ENCODE measurements at regions not wholly inside any gene's neighbourhood (a gene's known extent, or its start where the extent isn't known, plus 50 kb on each side); places are given as distances from the start of the nearest gene placed in this dataset.
"Not testable (repeated sequence)": the region's sequence is repeated elsewhere in the genome, so short reads cannot be mapped to it uniquely, and the experiment has no call there.

DNA sequence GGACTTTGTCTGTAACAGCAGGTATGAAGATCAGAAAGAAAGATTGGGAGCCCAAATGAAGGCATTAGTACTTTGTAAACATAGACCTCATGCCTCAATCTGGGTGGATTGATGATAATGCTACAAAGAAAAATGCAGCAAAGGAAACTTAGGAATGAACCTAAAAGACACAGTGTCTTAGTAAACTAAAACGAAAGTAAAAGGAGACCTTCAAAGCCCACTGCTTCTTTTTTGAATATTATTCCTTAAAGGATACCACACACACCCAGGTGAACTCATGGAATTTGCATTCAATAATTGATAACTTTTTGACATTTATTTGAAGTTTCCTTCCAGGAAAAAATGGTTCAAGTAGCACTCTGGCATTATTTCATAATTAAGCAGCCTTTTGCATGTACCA is 543.2 kb downstream of the TTLL7 start:
- not testable (repeated sequence) for DNase-seq

DNA sequence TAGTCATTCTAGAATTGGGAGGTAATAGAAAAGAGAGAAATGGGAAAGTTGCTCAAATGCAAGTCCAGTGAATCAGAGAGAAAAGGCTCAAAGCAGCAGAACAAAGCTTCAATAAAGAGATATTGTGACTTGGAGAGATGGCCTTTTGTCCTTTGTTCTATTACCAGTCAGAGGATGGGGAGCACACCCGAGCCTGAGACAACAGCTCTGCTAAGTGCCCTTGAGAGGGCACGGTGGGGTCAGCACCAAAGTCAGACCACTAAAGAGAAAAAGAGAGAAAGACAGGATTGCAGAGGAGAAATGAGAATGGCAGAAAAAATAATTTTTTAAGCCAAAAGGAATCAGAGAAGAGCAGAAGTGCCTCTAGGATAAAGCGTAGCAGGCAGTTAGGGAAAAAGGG is 553.1 kb downstream of the TTLL7 start:
- not testable (repeated sequence) for DNase-seq

DNA sequence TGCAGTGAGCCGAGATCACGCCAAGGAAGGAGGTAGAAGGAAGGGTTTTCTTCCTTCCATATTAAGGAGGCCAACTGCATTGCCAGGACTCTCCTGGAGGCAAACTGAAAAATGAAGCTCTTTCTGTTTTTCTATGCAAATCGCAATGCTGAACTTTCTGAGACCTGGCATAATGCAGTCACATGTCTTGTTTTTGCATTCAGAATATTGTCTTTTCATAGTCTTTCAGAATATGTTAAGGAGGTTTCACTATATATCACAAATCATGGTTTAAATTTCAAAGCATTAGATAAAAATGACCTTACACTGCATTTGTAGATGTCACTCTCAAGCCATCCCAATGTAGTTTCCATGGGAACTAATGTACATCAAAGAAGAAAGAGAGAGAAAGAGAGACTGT is 556.5 kb downstream of the TTLL7 start:
- DNase-seq, result not testable (repeated sequence)

DNA sequence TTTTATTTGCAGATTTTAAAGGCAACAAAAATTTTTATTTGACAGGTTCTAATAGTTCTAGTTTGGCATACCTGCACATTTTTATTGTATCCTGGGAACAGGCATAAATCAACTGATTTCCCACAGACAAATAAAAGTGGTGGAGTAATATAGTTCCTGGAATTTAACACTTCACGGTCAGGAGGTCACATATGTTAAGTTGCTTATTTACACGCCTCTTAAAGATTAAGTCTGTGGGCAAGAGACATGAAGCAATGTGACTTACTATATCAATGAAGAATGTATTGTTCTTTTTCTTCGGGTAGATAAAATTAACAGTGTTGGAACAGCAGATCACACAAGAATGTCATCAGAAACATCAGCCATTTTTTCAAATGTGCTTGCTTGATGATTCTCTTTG is 558.3 kb downstream of the TTLL7 start:
- DNase-seq, result not testable (repeated sequence)

DNA sequence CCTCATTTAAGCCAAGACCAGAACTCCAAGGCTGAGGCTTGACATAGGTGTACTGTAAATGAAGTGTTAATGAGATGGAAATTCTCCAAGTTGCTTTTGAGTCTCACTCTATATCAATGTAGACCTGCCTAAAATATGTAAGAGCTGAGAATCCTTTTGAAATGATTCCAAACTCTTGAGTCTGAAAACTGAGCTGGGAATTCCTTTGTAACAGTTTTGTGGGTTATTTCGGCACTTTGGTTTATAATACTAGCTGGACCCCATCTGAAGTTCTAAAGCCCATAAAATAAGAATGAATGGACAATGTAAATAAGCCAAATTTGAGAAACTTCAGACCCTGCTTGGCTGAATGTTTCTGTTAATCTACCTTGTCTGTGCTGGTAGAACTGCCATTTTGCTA is 558.9 kb downstream of the TTLL7 start:
- DNase-seq, result not testable (repeated sequence)

DNA sequence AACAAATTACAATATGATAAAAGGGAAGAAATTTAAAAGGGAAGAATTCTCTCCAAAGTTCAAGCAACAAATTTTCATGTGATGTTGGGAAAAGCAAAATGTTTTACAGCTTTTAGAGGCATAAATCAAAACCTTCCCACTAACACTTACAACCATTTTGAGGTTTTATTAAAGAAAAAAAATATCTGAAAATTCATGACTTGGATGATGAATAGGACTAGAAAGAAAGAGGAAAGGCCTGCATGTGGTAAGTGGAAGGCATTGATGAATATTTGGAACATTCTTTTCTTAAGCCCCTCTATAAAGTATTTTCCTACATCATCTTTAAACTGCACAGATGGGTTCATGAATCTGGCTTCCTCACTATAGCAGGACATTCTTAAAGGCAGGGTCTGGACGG is 560.6 kb downstream of the TTLL7 start:
- not testable (repeated sequence) for DNase-seq

DNA sequence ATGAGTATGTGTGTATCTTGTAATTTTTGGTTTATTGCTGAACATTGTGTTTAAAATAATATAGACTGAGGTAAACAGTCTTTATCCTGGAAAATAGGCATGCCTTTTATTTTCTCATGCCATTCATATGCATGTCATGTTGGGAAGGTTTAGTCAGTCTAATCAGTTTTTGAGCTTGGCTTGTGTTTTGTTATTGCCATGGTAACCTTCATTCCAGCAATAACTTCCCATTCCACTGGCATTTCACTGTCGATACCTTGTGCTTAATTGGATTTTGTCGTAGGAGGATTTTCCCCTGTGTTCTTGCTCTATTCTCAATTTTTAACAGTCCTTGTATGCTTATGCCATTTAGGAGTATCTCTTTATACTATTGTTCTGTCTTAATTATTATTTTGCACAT is 563.6 kb downstream of the TTLL7 start:
- DNase-seq, result not testable (repeated sequence)

DNA sequence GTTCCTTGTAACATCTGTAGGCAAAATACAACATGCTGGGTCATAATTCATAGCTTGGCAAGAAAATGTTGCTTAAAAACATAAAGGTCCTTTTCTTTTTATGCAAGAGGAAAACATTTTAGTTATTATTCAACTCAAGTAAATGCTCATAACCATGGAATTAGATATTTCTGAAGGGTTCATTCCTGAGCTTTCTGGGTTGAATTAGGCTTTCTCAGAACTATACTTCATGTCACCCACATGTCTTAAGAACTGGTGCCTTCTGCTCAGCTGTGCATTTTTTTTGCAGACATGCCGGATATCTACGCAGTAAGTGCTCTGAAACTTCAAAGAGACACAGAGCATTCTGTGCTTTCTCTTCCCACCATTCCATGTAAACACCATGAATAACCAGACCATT is 571.4 kb downstream of the TTLL7 start:
- DNase-seq, result not testable (repeated sequence)

DNA sequence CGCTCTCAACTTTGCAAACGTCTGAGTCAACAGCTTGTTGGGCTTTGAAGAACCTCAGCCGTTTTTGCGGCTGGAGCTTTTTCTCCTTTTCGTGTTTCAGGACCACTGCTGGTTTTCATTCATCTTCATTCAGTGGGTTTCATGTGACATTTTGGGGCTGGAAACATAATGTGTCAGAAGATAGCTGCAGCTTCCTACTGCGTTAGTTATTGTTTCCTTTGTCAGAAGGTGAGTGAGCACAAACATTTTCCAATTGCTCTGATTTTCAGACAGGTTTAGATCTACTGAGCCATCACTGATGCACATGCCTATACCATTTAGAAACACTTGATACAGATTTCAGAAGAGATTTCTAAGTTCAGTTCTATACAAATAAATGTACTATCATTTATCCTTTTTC is 575.5 kb downstream of the TTLL7 start:
- not testable (repeated sequence) for DNase-seq

DNA sequence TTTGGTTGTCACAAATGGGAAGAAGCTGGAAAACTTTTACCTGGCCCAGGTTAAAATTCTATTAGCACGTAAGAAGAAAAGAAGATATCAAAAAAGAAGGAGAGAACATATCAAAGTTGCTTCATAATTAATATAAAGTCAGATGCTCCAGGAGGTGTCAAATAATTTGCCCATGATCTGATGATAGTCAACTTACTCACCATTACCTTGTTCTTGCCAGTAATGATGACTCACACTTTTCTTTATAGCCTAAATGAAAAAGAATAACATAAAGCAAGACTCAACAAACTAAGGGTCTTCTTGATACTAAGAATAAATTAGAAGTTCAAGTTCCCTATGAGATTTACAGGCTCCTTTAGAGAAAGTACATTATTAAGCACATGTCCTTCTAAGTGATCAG is 580.4 kb downstream of the TTLL7 start:
- no peak for DNase-seq

DNA sequence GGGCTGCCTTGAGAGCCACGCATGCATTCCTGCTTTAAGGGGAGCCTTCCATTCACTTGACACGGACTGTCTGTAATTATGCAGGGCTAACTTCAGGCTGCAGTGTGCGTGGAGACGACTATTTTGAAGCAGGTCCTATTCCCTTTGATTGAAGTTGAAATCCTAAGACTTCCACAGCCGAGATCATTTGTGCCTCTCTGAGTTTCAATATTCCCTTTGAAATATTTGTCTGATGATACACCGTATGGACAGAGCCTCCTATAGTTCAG is 585.2 kb downstream of the TTLL7 start:
- not testable (repeated sequence) for DNase-seq

DNA sequence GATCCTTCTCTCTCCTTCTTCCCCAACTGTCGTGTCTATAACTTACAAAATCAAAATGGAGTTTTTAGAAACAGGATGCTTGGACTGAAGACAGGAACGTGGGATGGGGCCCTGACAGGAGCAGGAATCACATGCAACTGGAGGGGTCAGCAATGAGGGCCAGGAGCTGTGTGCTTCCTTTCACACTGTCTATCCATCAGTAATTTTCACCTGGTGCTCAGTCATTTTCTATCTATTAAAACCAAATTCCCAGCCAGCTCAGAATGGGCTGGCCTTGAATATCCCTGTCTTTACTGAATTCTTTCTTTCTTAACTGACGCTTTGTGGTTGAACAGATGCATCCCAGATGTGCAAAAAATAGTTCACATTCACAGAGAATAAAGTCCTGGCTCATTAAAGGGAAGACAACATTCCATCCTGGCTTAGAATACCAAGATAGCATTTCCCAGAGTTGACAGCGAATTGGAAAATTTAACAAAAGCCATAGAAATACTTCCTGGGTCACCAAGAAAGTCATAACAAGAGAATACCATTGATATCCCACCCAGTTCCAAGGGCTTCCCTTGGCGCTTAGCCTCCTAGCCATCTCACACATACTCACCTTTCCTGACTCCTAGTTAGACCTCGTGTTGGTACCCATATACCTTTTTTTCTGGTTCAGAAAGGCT is 588.1 kb downstream of the TTLL7 start:
- not testable (repeated sequence) for DNase-seq

DNA sequence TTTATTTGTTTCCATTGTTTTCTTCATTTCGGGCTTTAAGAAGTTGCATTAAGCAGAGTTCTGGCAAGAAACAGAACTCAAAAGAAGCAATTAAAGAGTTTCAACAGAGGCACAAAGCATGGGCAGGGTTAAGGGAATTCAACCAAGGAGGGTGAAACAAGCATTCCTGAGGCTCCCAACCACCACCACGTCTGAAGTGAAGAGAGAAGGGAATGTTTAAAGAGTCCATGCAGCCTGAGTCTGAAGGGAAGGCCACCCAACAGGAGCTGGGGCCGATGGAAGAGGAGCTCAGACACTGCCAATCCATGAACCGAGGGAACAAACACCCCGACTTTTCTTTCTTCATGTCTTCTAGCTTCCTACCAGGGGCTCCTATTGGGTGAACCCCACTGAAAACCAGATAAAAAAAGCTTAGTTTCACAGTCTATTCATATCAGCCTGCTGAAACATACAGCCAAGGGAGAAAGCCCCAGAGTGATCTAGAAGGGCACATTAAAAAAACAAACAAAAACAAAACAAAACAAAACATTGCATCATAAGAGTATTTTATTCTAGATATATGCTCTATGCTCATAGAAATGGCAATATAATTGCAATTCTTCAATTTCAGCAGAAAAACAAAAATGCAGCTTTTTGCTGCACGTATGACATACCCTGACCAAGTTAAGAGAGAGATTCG is 592.1 kb downstream of the TTLL7 start:
- not testable (repeated sequence) for DNase-seq

DNA sequence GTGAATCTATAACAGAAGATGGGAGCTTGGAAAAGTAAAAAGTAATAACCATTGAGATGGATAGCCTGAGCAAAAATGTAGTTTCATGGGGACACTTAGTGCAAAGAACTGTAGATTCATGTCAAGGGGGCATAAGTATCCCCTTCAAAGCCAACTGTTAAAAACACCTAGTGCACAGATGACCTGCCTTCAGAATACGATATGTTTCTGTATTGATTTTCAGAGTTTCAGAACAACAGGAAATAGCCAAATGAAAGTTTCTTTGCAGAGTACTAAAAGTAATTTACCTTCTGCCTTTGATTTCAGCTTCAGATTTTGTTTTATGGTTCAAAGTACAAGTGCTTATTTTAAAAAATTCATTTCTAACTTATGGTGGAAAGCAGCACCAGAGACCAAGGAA is 593.1 kb downstream of the TTLL7 start:
- not testable (repeated sequence) for DNase-seq

DNA sequence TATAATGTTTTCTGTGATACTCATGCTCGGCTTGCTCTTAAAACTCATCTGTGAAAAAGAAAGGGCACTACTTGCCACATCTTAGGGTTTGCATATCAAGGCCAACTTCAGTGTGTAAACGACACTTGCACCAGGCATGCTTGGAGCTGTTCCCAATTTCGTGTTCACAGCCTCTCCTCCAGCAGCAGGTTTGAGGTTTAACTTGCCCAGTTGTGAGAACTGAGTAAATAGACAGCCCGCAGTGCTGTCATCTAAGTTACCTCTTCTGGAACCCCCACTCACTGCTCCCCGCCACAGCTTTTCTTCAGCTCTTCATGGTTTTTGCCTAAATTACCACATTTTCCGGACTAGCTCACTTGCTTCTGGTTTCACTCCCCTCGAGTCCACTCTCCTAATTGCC is 595.4 kb downstream of the TTLL7 start:
- not testable (repeated sequence) for DNase-seq

DNA sequence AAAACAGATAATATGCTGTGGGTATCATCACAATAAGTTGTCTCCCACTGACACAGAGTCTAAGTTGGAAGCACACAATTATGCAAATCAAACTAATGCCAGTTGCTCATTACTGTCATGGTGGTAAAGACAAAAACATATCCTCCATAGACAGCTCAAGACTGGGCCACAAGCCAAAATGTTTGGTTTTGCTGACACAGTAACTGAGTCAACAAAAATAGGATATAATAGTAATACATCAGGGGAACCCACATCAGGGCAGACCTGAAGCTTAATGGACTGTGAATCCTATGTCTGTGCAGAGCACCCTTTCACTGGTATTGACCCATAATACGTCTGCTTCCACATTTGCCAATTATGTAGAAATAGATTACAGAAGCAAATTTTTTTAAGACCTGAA is 597.8 kb downstream of the TTLL7 start:
- not testable (repeated sequence) for DNase-seq

DNA sequence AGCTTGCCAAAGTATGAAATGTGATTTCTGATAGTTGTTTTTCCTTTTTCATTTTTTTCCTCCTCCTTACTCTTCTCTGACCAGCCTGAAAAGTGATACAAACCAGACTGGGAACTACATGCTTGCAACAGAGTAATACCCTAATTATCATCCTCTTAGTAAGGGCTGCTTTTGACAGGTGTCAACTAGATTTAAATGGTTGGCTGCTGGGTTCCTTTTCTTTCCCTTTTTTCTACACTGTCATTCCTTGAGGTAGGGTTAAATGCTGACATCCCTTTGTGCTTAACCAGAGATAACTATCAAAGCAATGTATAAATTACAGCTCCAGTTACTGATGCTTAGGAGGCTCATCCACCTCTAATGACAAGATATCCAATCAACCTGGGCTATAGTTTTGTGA is 598.8 kb downstream of the TTLL7 start:
- not testable (repeated sequence) for DNase-seq

DNA sequence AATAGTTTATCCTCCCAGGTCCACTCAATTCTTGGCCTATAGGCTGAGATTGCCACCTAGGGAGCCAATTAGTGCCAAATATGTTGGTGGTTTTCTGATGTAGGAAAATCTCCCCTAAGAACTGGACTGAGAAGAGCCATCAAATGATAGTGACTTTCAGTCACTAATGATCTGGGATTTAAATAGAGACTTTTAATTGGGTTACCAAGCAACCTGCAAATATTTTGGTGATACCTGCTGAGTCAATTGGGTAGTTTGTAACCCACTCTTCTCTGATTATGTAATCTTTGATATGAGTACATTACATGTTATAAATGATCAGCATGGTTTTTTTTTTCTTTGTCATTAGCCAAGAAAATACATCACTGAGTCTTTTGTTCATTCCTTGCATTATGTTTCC is 600.8 kb downstream of the TTLL7 start:
- not testable (repeated sequence) for DNase-seq

DNA sequence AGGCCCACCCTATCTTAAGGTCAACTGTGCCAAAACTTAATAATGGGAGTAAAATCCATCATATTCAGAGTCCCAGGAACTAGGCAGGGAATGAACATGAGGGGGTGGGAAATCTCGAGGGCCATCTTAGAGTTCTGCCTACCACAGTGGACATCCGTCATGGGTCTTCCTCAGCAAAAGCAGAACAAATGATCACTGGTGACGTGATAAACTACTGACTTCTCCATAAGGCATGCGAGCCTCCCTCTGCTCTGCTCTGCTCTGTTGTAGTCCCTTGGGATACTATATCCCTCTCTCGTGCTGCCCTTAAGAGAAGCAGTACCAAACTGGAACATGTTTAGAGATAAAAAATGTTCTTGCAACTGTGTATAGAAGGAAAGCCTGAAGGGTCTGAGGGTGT is 603.8 kb downstream of the TTLL7 start:
- not testable (repeated sequence) for DNase-seq

DNA sequence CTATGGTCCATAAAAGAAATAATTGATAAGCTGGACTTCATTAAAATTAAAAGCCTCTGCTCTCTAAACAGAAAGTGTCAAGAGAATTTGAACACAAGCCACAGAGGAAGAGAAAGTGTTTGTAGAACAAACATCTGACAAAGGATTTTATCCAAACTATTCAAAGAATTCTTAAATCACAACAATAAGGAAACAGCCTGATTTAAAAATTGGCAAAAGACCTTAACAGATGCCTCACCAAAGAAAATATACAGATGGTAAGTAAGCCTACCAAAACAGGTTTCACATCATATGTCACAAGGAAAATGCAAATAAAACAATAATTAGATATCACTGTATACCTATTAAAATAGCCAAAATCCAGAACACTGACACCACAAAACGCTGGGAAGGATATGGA is 612.0 kb downstream of the TTLL7 start:
- DNase-seq, result not testable (repeated sequence)

DNA sequence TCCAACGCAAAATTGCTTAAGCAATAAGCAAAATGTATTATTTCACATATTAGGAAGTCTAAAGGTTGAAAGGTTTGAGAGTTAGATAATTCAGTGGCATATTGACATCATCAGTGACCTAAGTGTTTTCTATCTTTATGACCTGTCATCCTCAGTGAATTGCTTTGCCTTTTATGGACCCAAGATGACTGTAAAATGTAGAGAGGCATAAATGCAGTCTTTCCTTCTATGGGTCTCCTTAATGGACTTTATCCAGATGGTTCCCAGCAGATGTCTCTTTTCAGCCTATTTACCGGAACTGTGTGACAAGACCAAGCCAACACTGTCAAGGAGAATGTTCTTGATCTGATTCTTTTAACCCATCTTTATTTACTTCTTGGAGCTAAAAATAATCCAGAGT is 615.8 kb downstream of the TTLL7 start:
- DNase-seq, result not testable (repeated sequence)

DNA sequence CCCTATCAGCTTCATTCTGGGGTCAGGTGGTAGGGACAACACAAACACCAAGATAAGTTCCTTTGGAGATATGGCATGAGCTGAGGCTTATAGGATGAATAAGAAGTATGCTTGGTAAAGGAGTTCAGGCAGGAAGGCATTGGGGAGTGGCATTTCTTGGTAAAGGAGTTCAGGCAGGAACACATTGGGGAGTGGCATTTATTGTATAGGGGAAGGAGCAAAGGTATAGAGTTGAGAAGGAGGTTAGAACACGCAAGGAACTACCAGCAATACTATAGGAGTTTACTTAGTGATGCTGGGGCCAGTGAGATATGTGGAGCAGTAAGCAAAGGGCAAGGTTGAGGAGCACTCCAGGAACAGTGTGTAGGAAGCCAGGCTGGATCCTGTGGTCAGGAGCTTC is 625.9 kb downstream of the TTLL7 start:
- not testable (repeated sequence) for DNase-seq

DNA sequence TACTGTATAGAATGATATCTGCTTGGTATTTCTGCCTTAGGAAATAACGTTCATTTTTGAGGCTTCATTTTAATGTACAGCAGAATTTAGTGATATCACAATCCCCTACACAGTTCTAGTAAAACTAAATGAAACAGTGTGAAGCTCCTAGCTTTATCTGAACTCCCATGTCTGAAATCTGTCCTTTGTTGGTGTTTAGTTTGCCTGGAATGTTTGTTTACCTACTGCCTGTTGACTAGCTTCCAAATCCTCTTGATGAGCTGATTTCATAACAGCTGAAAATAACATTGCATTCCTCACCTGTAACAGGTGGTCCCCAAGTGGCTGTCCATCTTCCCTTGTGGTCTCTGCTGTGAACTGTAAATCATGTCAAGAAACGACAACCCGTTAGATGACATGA is 629.1 kb downstream of the TTLL7 start:
- not testable (repeated sequence) for DNase-seq

DNA sequence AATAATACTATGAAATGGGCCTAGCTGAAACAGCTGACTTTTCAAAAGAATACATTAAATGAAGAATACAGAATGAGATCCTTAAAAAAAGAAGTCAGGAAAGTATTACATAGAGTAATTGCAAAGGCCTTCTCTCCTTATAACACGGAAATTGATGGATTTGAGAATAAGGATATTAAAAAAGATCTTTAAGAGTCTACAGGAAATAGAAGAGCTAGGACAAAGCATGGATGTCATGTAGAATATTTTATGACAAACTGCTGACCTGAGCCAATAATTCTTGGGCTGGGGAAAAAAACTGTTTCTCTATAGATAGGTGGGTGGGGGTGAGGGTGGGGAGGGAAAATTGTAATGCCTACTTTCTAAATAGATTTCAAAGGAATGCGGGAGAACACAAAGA is 633.6 kb downstream of the TTLL7 start:
- not testable (repeated sequence) for DNase-seq

DNA sequence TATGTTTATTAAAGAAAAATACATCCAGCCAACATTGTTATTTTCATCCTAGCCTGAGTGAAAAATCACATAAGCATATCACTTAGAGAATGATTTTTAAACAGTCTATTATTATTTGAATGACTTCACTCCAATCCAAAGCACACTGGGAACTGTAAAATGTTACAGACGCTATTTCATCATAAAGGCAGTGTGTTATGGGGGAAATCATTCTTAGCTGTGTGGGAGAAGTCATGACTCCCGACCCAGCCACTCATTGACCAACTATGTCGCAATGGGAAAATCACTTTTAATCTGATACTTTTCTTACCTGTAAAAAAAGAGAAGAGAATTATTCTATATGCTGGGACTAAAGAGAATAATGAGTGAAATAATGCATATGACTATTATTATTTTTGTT is 653.6 kb downstream of the TTLL7 start:
- DNase-seq, result not testable (repeated sequence)
